Stimulated activated CD4-positive, alpha-beta T cell treated with anti-CD3 and anti-CD28 coated beads, Interleukin-4, amount 100 ng/mL, for 48 hours (primary cell): ENCODE measurements at regions not wholly inside any gene's neighbourhood (a gene's known extent, or its start where the extent isn't known, plus 50 kb on each side); places are given as distances from the start of the nearest gene placed in this dataset.
"Not testable (repeated sequence)": the region's sequence is repeated elsewhere in the genome, so short reads cannot be mapped to it uniquely, and the experiment has no call there.

Source experiments
- DNase-seq, 2 donors: peaks; one replicate each; pipeline ENCODE4 v3.0.0-alpha.2; 2020; ENCODE audit warnings: low read depth in 2 of 2

DNA sequence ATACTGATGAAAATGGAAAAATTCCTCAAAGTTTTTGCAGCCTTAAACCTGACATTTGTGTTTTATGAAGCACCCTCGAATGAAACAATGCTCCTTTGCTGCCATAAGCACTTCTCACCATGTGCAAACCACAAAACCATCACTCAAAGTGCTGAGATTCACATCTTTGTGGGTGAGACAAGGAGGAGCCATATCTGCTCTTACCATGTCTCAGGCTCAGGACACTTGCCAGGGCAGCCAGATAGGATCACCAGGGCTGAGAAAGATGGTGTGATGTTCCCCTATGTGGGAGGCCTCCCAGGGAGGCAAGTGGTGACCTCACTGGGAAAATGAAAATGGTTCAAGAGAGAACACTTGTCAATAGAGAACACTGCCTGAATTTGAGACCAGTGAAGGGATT lies 120.4 kb downstream of the CCDC34 start:
- DNase-seq, result no peak

DNA sequence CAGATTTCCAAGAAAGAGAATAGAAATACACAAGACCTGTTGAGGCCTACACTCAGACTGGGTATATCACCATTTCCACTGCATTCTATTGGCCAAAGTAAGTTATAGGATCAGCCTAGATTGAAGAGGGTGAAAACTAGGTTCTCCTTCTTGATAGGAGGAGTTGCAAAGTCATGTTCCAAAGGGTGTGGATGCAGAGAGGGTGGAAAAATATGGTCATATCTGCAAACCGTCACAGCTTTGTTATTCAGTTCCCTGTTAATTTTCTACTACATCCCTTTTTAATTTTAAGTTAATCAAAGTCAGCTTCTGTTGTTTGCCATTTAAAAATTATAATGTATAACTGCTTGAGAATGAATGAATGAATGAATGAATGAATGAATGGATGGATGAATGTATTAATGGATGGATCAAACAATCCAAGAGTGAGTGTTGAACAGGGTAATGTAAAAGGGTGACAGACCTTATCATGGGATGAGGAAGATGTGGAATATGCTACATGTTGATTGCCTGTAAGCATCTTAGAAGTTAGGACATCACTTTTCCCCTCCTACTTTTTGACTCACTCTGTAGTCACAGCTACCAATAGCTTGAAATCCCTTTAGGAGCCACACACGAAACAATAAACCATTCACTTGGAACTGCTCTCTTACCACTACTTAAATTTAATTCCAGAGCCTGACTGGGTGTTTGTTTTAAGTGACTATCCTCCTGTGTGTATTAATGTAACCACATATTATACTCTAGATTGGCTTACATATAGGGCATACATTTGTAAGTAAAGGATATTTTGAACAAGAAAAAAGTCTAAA lies 121.5 kb downstream of the CCDC34 start:
- DNase-seq, result no peak

DNA sequence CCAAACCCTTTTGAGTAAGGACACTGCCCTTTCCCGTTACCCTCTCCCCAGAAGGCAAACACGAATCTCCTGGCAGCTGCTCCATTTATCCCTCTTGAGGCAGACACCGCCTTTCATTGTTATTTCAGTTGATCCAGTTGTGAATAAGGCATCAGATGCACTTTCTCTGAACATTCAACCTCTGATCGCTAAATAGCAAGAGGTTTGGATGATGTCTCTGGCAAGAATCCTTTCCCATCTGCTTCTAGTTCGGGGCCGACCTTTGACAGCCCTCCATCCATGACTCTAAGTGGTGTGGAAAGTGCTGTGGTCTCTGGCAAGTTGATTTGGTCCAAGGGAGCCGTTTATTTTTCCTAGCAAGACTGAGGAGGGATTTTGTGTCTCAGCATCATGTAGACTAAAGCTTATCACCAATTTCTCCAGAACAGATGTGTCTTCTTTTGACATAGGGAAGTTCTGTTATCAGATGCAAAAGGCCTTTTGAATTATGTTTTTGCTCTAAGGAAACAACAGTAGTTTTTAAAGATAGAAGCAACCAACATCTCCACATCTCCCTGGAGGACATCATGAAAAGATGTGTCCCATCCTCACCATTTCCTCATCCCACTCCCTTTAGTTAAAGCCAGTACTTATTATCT lies 123.6 kb downstream of the CCDC34 start:
- no peak for DNase-seq

DNA sequence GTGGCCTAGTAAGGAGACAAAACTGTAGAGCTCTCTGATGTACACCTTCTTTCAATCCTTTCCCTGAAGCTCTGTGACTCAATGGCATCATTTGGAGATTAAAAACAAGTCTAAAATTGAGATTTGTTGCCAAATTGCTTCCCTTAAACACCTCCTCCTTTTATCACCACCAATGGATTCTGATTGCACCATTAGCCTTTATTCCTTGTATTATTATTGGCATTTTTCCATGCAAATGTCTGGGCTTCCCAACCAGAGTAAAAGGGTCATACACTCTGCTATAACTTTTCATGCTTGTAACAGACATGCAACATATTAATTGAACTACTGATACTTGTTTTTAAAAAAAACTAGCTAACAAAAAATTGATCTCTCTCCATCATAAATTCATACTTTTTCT lies 124.2 kb downstream of the CCDC34 start:
- no peak for DNase-seq

DNA sequence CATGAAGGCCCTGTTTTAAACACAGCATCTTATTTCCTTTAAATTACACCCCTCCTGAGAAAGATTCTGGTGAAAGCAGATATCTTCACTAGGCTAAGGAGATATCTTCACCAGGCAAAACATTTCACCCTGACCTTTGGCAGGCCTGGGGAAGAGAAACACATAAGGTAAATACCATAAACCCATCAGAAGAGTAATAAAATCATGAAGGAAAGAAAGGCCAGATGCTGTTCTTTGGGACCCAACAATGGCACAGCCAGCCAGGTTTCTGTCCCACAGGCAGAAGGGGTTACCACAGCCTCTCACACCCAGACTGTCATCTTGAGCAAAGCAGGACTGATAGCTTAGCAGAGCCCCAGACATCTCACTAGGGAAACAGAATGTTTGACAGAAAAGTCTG lies 125.4 kb downstream of the CCDC34 start:
- DNase-seq, result no peak

DNA sequence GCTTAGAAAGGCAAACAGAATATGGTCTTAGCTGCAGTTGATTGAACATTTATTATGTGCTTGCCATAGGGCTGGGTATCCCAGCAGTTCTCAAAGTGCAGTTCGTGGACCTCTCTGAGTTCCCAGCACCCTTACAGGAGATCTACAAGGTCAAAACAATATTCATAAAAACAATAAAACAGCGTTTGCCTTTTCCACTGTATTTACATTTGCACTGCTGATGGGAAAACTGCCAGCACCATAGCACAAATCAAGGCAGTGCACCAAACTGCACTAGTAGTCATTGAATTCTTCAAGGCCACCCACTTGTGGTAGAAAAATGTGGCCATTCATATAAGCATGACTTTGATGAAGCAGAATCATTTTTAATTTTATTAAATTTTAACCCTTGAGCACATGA lies 128.1 kb downstream of the CCDC34 start:
- no peak for DNase-seq

DNA sequence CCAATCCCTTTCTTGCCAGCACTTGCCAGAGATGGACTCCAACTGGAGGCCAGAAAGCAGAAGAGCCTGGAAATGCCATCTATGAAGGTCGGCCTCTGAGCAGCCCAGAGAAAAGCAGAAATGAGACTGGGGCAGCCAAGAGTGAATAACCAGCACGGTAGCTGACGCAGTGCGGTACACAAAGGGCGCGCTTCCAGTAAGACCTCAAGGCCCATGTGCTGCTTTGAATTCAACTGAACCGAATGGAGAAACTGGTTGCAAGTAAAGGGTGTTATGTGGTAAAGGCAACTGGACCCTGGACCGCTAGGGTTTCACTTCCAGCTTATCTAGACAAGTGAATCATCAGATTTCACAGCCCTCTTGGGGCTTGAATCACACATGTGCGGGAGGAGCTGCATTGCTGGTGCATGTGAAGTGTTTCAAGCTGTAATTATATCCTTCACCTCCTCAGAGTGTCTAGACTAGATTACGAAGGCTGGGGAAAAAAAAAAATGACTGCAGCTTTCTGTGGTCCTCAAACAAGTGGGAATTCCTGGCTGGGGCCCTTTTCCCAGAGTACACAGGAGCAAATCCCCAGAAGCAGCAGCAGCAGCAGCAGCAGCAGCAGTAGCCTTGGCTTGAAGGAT lies 128.9 kb downstream of the CCDC34 start:
- DNase-seq, result no peak

DNA sequence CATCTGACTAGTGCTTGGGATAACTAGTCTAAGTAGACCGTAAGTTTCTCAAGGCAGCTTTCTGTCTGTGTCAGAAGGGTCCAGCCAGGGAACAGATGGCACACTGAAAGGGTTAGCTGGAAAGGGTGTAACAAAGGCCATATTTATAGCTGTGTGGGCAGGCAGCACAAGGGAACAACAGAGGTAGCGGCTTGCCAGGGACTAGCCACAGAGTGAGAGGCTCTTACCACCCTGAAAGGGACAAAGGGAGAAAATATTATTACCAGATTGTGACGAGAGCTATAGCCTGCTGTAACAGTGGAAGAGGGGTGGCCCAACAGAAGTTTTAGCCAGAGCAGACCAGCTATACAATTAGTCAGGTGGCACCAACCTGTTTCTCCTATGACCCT lies 129.4 kb downstream of the CCDC34 start:
- DNase-seq, result no peak

DNA sequence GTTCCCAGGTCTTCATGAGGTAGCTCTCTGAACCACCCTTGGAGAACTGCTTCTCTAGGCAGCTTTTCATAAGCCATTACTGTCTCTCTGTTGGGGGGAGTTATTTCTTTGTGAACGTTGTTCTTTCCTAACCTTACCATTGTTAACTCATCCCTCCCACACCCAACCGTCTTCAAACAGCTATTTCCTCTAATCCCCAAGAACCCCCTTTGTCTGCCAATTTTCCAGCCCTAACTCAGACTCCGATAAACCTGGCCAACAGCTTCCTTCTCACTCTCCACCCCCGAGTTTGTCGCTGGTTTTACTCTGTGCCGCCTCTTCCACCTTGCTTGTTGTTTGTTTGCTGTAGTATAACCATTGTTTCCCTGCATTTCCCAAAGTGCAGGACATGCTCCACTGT lies 131.5 kb downstream of the CCDC34 start:
- no peak for DNase-seq

DNA sequence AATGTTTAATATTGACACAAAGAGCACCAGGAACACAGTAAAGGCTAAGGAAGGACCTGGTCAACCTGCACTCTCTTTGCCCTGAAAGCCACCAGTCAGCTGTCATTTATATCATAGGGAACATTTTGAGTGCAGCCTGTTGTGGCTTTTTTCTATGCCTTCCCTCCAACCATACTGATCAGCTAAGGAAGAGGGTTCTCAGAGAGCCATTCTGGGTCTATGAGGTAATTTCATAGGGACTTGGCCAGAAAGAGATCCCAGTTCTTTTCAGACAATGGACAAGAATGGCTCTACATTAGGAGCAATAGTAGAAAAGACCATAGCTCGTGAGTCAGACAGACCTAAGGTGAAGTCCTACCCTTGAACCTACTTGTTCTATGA lies 132.8 kb downstream of the CCDC34 start:
- DNase-seq, result no peak

DNA sequence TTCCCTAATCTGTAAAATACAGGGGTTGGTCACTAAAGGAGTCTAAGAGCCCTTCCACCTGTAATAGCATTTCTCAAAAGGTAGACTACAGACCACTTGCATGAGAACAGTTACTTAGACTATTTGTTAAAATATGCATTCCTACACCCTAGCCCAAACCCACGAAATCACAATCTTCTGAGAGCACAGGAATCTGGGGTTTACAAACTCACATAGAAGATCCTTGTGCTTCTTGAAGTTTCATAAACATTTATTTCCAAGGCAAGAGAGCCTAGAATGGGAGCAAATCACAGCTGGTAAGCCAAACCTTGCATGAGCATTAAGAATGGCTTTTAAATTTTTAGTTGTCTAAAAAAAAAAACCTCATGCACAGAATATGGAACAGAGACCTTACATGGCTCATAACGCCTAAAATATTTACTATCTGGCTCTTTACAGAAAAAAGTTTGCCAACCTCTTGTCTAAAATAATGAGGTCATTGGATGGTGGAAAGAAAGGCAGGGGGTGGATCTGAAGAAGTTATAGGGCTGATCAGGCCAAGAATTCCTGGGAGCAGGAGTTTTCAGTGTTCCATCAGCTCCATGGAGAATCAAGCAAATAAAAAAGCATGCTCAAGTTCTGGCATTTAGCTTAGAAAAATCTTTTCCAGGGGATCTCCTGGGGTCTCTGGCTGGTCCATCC lies 133.4 kb downstream of the CCDC34 start:
- DNase-seq, result no peak

DNA sequence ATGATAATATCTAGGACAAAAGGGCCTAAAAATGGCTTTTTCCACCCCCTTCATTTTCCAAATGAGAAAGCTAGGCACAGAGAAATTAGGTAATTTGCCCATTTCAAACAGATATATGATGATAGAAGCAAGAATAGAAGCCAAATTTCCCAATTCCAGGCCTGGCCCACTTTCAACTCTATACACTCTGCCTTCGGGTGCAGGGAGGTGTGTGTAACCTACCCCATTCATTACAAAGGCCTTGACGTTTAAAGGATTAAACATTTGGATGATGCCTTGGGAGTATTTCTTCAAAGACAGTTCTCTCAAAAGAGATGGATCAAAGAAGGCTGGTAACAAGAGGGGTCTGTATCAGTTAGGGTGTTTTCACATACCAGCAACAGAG lies 134.1 kb downstream of the CCDC34 start:
- DNase-seq, result no peak

DNA sequence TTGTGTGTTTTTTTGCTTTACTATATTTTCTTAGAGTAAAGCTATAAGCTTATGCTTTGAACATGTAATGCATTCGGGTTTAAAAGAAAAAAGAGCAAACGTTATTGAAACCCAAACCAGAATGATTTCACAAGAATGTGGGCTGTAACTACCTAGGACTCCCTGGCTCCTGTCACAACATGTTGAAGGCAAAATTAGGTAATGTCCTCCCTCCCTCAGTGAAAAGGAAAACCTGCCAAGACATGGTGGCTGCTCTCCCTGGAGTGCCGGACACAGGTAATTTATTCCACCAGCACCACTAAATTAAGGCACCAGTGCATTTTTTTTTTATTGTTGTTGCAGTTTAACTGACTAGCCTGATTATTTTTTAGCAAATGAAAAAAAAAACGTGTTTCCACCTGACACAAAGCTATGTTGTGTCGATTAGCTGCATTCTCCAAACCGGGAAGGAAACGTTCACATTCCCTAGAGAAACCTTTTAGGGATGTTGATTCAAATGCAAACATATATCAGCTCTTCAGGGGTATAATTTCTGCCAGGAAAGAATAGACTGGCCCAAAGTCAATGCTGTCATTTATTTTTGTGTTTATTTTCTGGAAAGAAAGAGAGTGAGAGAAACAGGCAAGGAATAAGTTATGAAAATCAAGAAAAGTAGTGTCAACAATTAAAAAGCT lies 134.6 kb downstream of the CCDC34 start:
- no peak for DNase-seq

DNA sequence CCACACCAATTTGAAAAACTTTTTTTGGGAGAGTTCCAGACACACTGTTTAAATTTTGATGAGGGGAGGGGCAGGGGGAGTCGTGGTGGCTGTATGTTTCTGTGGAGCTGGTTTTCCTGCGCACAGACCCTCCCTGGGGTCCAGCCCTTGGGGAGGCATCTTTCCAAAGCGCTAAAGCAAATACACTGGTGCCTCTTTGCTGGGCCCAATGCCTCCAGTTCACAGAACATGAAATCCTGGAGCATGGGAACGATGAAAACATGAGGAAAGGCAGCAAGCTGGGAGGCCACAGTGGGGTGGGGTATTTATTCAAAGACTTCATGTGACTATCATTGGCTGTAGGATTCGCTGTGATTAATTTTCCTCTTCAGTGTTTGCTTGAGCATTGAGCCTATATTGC lies 135.3 kb downstream of the CCDC34 start:
- DNase-seq, result no peak

DNA sequence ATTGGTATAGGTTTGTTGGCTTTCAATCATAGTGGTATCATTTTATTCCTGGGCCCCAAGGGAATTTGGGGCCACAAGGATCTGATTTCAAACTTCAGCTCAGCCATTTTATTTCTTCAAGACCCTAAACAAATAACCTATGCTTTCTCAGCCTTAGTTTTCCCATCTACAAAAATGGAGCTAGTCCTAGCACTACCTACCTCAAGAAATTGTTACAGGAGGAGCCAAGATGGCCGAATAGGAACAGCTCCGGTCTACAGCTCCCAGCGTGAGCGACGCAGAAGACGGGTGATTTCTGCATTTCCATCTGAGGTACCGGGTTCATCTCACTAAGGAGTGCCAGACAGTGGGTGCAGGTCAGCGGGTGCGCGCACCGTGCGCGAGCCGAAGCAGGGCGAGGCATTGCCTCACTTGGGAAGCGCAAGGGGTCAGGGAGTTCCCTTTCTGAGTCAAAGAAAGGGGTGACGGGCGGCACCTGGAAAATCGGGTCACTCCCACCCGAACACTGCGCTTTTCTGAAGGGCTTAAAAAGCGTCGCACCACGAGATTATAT lies 143.5 kb downstream of the CCDC34 start:
- not testable (repeated sequence) for DNase-seq

DNA sequence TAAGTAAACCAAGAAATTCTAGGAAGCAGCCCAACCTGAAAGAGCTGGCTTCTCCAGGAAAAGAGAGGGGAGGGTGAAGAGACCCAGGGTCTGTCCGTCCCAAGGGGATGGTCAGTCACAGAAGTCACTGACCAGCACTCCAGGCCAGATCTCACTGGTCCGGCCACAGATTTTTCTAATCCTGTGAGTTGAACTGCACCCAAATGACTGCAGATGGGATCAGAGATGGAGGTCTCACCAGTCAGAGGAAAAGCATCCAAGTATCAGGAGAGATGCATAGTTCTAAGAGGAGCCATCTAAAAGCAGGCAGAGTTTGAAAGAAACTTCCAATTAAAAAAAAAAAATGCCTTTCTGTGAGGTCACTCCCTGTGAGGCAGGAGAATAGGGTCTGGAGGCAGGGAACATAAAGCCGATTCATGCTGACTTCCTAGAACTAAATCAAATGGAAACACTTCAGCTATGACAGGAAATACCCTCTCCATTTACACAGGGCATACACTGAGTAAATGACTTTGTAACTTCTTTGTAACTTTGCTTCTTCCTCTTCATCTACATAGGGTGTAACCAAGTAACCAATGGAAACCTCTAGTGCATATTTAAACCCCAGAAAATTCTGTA lies 144.5 kb downstream of the CCDC34 start:
- DNase-seq, result no peak

DNA sequence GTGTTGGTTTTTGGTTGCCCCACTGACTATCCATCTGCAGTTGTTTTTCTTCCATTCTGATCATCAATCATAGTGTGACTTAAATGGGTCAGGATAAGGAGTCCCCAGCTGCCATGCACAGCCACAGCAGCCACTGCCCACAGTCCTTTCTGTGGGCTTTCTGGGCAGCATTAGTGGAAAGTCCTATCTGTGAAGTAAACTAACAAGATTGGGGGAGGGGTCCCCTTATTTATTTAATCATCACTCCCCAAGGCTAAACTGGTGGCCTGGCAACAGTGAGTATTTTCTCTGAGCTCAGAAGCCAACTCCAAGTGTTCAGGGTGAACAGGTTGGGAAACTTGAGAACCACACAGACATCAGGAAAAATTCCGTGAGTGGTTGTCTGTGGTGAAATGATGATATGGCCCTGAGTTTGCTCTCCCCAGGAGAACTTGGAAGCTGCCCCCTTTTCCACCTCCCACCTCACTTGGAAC lies 145.0 kb downstream of the CCDC34 start:
- no peak for DNase-seq

DNA sequence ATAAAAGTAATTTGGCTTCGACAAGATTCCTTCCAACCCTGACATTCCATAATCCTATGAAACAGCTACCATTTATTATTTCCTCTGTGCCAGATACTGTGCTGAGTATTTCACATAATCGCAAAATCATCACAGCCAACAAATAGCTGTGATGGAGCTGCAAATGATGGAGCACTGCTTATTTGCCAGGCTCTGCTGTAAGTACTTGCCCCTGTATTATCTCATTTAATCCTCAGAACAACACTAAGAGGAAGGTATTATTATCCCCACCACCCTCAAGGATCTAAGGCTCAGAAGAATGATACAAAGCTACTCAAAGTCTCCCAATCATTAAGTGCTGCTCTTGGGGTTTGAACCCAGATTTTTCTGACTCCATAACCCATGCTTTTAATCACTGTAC lies 145.5 kb downstream of the CCDC34 start:
- DNase-seq, result no peak

DNA sequence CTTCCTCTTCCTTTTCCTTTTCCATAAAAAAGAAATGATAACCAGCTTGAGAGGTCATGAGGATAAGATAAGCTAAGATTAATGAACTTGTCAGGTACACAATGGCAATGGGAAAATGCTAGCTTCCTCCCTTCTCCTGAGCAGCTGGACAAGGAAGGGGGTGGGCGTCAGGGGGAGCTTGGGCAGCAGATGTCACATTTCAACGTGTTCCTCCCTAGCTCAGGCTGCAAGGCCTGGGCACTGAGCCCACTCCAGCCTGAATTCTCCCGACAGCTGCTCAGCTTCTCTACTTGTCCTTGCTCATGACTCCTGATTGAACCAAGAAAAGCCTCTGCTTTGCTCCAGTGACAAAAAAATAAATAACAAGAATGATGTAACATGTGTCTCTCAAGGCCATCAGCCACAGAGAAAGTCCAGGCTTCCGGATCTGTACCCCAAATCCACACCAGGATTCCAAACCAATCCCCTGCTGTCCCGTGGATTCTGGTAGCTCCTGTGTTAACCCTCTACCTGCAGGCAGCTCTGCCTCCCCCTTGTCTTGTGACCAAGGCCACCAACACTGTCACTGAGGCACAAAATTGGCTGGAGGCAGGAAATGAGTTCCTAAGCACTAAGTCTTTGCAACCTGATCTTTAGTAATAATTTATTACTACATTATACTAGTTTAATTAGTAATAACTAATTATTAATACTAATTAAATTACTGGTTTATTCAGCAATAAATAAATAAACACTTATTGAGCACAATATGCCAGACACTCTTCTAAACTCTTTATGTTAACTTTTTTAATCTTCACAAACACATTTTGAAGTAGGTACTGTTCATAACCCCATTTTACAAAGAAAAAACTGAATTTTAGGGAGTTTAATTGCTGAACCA lies 146.5 kb downstream of the CCDC34 start:
- no peak for DNase-seq
